ENCODE measurements at regions not wholly inside any gene's neighbourhood (a gene's known extent, or its start where the extent isn't known, plus 50 kb on each side); places are given as distances from the start of the nearest gene placed in this dataset.
"Not testable (repeated sequence)": the region's sequence is repeated elsewhere in the genome, so short reads cannot be mapped to it uniquely, and the experiment has no call there.

DNA sequence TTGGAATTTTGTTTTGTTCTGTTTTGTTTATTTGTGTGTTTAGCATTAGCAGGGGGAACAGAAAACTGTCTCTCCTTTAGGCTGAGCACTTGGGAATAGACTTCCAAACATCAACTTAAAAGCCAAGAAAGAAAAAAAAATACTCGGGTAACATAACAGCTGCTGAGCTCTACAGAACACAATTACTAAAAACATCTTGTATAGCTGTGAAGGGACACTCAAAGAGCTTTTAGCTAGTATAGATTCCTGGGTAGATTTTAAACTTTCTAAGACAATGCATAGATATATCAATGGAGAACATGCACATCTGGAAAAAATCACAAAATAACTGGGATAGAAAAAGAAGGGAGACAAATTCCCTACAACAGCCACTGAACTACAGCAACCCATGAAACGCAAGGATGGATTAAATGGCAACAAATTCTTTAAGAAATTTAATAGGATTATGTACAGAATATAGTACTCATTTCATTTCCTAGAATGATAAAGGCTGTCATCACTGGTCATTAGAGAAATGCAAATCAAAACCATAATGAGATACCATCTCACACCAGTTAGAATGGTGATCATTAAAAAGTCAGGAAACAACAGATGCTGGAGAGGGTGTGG lies 174.3 kb upstream of the KRR1 start:
- Histone ChIP-seq H3K4me1 (ENCODE audit: control insufficient read depth, extremely low read depth, insufficient read depth, low read length) (peaks cover 17% of the 10 kb centered on the region), H3K27ac (ENCODE audit: insufficient read depth, low read length) (peak overlapping the region; percentile 48), H3K4me2 (ENCODE audit: extremely low read depth, insufficient read depth, low read length) (no peak overlapping the region), H4K20me1 (ENCODE audit: control insufficient read depth, extremely low read depth, insufficient read depth, low read length) (no peaks in the 10 kb centered on the region), H3K4me3 (replicated peaks in 1 of 4; ENCODE audit: control extremely low read depth in 1 of 4, insufficient read depth in 1 of 4, low read depth in 3 of 4, low read length in 4 of 4) (no peak overlapping the region), H2AFZ (ENCODE audit: low read length) (no peak overlapping the region), H3K27me3 (ENCODE audit: control insufficient read depth, insufficient read depth, low read length) (no peaks in the 10 kb centered on the region), H3K36me3 (ENCODE audit: control insufficient read depth, insufficient read depth, low read length) (no peaks in the 10 kb centered on the region), H3K9me3 (ENCODE audit: control insufficient read depth, insufficient read depth, low read depth, low read length) (no peaks in the 10 kb centered on the region), H3K79me2 (ENCODE audit: control insufficient read depth, insufficient read depth, low read length) (no peaks in the 10 kb centered on the region), H3K9ac (ENCODE audit: insufficient read depth, low read length) (no peak overlapping the region)
- TF ChIP-seq, protein P1, sequence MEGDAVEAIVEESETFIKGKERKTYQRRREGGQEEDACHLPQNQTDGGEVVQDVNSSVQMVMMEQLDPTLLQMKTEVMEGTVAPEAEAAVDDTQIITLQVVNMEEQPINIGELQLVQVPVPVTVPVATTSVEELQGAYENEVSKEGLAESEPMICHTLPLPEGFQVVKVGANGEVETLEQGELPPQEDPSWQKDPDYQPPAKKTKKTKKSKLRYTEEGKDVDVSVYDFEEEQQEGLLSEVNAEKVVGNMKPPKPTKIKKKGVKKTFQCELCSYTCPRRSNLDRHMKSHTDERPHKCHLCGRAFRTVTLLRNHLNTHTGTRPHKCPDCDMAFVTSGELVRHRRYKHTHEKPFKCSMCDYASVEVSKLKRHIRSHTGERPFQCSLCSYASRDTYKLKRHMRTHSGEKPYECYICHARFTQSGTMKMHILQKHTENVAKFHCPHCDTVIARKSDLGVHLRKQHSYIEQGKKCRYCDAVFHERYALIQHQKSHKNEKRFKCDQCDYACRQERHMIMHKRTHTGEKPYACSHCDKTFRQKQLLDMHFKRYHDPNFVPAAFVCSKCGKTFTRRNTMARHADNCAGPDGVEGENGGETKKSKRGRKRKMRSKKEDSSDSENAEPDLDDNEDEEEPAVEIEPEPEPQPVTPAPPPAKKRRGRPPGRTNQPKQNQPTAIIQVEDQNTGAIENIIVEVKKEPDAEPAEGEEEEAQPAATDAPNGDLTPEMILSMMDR (conservative IDR thresholded peaks at IDR 0.05 in 1 of 2, IDR thresholded peaks at IDR 0.05 in 1 of 2; ENCODE audit: low read depth in 1 of 2, low read length in 2 of 2) = no peak
- TF ChIP-seq EZH2 (IDR thresholded peaks at IDR 0.05; ENCODE audit: low read length, missing control alignments) = no peak
- no peak for DNase-seq (ENCODE audit: low read depth in 2 of 2)

DNA sequence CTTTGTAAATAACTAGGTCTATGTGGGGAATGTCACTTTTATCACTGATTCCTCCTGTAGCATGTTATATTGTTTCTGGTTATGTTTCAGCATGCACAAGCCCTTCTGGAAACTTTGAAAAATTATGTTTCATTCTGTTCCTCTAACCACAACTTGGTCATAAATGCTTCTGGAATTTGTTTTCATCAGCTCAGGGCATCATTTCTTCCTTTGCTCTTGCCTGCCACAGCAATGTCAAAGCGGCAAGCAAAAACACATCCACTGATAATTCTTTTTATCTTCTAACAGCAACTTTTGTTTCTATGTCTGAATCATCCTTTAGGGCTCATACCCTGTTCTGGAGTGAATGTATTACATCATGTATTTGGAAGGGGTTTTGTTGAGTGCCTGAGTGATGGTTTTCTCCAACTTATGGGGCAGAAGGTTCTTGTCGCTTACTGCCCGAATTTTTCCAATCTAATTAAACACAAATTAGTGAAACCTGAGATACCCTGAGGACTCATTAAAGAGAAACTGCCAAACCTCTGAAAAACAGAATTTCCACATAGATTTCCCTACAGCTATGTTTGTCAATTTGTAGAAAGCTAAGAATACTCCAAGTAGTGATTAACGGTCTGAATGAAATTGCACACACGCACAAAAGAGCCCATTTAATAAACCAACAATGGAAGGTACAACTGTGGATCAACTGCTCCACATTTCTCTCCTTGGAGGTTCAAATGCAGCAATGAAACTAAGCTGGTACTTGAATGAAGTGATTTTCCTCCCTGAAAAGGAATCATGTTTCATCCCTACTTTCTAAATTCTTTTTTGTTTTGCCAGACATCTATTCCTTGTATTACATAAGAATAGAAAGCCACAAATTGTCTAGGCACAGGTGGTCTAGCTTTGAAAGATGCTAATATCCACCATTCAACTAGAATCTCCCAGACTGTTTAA lies 173.5 kb upstream of the KRR1 start:
- Histone ChIP-seq H3K9ac (ENCODE audit: insufficient read depth, low read length) (peak overlapping the region; percentile 4), H3K27me3 (ENCODE audit: control insufficient read depth, insufficient read depth, low read length) (no peaks in the 10 kb centered on the region), H3K4me2 (ENCODE audit: extremely low read depth, insufficient read depth, low read length) (peak overlapping the region; percentile 29), H4K20me1 (ENCODE audit: control insufficient read depth, extremely low read depth, insufficient read depth, low read length) (no peaks in the 10 kb centered on the region), H3K36me3 (ENCODE audit: control insufficient read depth, insufficient read depth, low read length) (no peaks in the 10 kb centered on the region), H3K79me2 (ENCODE audit: control insufficient read depth, insufficient read depth, low read length) (no peaks in the 10 kb centered on the region), H3K4me3 (replicated peaks in 1 of 4; ENCODE audit: control extremely low read depth in 1 of 4, insufficient read depth in 1 of 4, low read depth in 3 of 4, low read length in 4 of 4) (no peak overlapping the region), H3K27ac (ENCODE audit: insufficient read depth, low read length) (peak overlapping the region; percentile 48), H2AFZ (ENCODE audit: low read length) (no peak overlapping the region), H3K9me3 (ENCODE audit: control insufficient read depth, insufficient read depth, low read depth, low read length) (no peaks in the 10 kb centered on the region), H3K4me1 (ENCODE audit: control insufficient read depth, extremely low read depth, insufficient read depth, low read length) (peaks cover 12% of the 10 kb centered on the region)
- peak; percentile 89 to 98 for DNase-seq (ENCODE audit: low read depth in 2 of 2)
- TF ChIP-seq, protein P1 (conservative IDR thresholded peaks at IDR 0.05 in 1 of 2, IDR thresholded peaks at IDR 0.05 in 1 of 2; ENCODE audit: low read depth in 1 of 2, low read length in 2 of 2) = no peak
- no peak for TF ChIP-seq EZH2 (IDR thresholded peaks at IDR 0.05; ENCODE audit: low read length, missing control alignments)

DNA sequence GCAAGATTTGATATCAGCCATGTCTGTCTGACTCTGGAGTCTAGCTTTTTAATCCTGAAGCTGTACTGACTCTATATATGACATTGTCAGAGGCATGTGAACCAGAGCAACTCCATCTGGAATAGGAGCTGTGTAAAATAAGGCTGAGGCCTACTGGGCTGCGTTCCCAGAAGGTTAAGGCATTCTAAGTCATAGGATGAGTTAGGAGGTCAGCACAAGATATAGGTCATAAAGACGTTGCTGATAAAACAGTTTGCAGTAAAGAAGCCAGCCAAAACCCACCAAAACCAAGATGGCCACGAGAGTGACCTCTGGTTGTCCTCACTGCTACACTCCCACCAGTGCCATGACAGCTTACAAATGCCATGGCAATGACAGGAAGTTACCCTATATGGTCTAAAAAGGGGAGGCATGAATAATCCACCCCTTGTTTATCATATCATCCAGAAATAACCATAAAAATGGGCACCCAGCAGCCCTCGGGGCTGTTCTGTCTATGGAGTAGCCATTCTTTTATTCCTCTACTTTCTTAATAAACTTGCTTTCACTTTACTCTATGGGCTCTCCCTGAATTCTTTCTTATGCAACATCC lies 172.7 kb upstream of the KRR1 start:
- peak; percentile 41 to 65 for DNase-seq (ENCODE audit: low read depth in 2 of 2)
- not testable (repeated sequence) for H3K4me2 ChIP-seq (ENCODE audit: extremely low read depth, insufficient read depth, low read length); H3K36me3 ChIP-seq (ENCODE audit: control insufficient read depth, insufficient read depth, low read length); H4K20me1 ChIP-seq (ENCODE audit: control insufficient read depth, extremely low read depth, insufficient read depth, low read length); H3K4me3 ChIP-seq (replicated peaks in 1 of 4; ENCODE audit: control extremely low read depth in 1 of 4, insufficient read depth in 1 of 4, low read depth in 3 of 4, low read length in 4 of 4); H3K9me3 ChIP-seq (ENCODE audit: control insufficient read depth, insufficient read depth, low read depth, low read length); H3K9ac ChIP-seq (ENCODE audit: insufficient read depth, low read length); H3K27me3 ChIP-seq (ENCODE audit: control insufficient read depth, insufficient read depth, low read length); H2AFZ ChIP-seq (ENCODE audit: low read length); H3K79me2 ChIP-seq (ENCODE audit: control insufficient read depth, insufficient read depth, low read length)
- peaks cover 12% of the 10 kb centered on the region for H3K4me1 ChIP-seq (ENCODE audit: control insufficient read depth, extremely low read depth, insufficient read depth, low read length)
- peak overlapping the region; percentile 48 for H3K27ac ChIP-seq (ENCODE audit: insufficient read depth, low read length)
